Lung microvascular endothelial cell (primary cell): ENCODE measurements at regions not wholly inside any gene's neighbourhood (a gene's known extent, or its start where the extent isn't known, plus 50 kb on each side); places are given as distances from the start of the nearest gene placed in this dataset.

ENCODE experiments used
- DNase-seq, 2 donors: peaks; one replicate each; pipeline versions ENCODE4 v3.0.0 to v3.0.0-alpha.2; 2010; ENCODE audit warnings: low read depth in 2 of 2

DNA sequence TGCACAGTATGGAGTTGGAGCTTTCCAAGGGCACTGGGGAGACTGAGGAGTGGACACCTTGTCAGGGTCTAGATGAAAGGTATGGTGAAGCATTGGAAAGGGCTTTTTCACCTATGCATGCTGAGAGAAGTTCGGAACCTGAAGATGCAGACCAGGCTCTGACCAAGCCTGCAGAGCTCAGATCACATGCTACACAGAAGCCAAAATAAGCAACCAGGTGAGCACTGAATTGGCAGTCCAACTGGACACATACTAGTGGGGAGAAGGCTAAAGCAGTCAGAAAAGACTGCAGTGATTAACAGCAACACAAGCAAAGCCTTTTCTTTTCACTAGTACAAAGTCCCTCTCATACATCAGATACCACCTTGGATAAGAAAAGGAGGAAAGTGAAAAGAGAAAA is 238.3 kb upstream of the PLSCR5 start:
- DNase-seq: no peak

DNA sequence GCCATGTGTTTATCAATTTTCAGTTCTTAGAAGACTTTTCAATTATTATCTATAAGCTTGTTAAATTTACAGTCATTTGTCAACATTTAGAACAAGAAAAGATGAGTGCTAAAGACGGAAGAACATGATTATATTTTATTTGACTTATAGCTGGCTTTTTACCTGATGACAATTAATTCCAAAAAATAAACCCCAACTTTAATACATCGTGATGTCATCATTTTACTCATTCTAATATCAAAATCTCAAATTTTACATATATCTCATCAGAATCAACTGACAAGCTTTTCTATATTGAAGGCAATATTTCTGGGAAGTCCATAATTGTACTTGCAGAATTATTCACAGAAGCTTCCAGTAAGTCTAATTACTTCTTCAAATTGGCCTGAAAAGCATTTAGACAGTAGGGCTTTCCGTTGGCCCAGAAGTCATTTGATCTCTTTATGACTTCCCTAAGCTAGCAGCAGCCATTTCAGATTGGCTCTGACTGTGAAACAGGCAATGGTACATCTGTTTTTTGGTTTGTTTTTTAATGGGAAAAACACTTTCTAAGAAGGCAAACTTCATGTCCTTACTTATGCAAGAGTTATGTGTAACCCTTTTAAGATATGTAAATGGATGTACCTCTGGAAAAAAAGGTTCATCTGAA is 234.7 kb upstream of the PLSCR5 start:
- DNase-seq: no peak

GRCh38 chr3:146838221-146838620 is 233.1 kb upstream of the PLSCR5 start:
- DNase-seq: no peak

DNA sequence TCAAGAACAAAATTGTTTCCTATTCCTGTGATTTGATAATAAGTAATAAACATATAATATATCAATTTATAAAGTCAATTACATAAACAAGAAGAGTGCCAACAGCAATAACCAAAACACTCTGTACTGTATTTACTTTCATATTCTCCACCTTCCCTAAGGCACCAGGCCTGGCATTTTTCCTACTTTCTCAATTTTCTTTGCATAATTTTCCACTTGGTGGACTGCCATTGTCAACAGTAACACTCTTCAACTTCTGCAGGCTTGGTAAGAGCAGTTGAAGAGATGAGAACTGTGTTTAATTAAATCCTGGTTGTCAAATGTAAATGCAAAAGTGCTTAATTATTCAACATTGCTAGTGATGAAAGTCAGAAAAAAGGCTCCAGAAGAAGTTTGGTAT is 229.8 kb upstream of the PLSCR5 start:
- no peak for DNase-seq

DNA sequence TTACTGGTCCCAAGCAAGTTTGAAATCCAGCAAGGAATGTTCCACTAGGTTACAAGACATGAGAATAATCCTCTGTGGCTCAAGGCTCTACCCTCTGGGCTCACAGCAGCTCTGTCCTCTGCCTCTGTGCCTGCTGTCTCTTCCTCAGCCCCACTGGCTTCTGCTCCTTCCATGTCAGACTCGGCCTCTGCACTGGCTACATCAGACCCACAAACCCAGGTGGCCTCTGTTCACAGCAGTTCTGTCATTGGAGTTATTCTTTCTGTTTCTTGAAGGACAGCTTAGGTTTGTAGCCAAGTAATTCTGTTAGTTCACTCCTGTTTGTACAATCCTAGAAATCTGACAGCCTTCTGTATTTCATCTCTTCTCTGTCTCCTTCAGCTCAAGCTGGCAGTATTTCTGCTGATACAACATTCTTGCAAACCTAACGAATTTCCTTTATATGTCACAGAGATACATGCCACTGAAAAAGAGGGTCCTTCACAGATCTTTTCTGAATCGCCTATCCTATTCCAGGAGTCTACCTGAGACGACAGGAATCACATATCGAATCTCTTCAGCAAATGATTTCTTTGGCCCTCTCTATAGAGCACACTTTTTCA is 227.8 kb upstream of the PLSCR5 start:
- DNase-seq: no peak

DNA sequence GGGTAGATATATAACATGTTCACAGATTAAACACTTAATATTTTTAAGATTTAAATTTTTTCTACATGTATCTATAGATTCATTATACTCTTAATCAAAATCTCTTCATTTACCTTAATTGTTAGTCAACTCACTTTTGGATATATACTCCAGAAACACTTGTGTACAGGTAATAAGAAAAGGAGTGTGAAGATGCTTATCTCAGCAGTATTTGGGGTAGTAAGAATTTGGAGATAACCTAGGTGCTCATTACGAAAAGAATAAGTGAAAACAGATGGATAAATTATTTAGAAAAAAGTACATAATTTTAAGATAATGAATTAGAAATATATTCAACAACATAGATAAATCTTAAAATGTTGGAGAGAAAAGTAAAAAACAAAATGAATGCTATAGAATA is 226.5 kb upstream of the PLSCR5 start:
- no peak for DNase-seq

DNA sequence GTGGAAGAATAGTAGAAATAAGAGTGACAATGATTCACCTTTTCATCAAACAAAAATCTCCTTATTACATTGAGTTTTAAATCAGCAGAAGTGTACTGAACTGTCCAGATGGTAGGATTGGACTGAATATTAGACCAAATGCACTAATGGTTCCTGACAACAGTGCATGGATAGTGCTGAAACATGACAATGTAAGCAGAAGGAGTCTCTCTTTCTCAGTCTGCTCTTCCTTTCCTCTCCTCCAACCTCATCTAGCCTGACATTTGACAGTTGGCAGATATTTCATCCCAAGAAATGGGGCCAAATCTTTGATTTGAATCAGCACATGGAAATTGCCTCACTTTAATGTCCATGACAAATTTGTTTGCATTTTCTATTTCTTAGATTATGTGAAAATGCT is 225.1 kb upstream of the PLSCR5 start:
- DNase-seq: no peak

DNA sequence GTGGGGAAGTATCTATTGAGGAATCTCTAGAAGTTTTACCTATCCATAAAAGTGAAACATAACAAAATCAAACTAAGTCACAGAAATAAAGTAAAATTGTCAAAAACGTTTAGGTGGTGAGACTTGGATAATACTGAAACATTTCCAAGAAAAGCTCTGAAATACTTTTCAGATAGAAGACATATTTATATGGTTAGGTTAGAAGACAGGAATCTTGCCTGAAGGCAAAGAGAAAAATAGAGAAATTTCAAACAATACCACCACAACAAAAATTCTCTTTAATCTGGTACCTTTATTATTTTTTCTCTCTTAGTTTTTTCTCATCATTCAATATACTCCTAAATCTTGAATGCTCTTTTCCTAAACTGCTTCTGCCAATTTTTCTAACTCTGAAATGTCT is 222.7 kb upstream of the PLSCR5 start:
- no peak for DNase-seq

DNA sequence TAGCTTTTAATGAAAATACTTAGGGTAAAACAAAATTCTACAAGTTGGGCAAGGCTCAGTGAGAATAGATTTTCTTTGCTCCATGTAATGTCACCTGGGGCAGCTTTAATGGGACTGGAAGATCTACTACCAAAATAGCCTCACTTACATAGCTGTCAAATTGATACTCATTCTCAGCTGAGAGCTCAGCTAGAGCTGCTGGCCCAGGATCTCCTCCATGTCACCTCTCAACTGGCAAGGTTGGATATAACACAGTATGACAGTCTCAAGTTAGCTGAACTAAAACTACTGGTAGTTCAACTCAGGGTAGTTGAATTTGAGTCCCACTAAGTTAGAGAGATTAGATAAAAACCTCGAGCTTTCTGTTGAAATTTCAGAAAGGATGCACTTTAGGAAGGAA is 218.5 kb upstream of the PLSCR5 start:
- DNase-seq: no peak

DNA sequence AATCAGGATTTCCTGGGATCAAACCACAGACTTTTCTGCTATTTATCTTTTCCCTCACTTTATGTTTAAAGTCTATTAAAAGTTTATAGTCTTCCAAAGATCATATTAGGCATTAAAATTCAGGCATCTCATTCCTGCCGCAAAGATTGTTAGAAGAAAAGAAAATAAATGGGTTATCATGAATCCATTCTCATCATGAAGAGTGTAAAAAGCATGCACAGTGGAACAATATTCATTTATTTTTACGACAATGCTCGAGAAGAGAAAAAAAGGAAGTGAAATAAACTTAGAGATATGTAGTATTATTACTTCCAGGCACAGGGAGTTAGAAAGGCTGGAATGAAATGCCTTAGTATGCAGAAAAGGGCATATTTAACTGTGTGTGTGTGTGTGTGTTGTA is 213.7 kb upstream of the PLSCR5 start:
- no peak for DNase-seq

DNA sequence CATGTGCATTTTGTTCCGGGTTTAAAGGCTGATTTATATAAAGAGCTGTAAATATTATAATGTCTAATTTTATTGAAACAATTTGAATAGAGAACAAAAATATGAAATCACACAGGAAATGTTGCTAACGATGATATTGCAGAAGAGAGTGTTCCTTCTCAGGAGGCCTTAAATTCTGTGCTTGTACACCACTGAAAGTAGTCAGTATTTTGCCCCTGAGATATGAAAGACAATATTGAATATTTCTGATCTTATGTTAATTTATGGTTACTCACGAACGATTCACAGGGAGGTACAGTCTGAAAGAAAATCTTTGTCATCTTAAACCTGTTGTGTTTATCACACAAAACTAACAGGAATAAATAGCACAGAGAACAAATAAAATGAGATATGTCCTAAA is 213.2 kb upstream of the PLSCR5 start:
- DNase-seq: no peak

DNA sequence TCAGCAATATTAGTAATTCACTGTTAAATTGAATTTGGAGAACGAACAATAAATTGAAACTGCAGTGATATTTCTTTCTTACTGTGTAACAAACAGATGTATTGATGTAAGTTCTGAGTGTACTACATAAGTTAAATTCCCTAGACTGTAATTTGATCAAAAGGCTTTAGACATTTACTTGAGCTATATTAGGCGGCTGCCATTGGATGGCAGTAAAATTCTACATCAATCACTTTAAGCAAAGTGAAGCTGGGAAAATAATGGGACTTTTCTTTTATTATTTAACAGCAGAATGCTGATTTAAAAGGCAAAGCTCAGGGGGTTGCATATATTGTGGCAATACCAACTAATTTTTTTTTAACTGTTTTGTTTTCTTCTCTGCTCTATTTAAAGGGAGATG is 212.6 kb upstream of the PLSCR5 start:
- peak; percentile 8 to 44 for DNase-seq

DNA sequence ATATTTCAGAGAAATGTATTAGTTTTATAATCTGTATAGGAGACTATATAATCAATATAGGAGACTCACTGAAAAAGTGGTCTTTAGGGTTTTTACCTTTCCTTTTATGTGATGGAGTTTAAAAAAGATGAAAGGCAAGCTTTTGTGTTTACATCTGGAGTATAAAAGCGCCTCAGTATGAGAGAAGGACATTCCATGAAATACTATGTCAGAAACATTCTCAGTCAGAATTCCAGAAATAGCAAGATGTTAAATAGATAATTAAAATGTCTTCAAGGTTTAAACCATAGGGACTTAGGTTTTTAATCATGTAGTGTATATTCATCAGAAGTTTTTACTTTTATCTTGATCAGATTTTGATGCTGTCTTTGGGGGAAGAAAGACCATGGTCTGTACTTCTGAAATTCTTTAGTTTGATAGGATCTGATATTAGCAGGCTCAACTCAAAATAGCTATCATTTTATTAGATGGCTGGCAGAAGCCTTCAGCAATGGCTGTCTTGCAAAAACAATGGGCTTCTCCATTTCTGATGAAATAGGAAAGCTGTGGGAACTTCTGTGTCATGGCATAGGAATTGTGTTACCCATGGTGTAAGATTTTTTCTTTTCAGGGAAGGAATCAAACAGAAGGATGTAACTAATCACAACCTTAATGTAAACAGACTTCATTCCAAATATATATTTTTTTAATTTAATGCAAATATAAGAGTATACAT is 209.6 kb upstream of the PLSCR5 start:
- no peak for DNase-seq

DNA sequence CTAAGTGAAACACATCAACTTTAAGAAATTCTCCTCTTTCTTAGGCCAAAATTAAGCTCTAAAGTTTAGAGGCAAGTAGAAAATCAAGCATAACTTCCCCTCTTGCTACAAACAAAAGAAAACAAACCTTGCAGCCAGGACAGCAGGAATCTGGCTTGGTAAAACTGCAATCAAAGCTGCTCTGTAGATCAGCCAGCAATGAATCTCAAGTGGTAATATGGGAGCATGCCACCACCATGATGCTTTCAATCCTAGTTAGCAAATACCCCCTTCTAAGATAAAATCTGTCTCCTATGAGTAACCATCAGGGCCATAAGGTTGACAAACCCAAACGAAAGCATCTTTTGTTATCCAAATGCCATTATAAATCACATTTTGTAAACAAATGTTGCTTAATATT is 208.3 kb upstream of the PLSCR5 start:
- no peak for DNase-seq

GRCh38 chr3:146803745-146804144 is 198.6 kb upstream of the PLSCR5 start:
- DNase-seq: peak in 1 of 2 donors; percentile 58

DNA sequence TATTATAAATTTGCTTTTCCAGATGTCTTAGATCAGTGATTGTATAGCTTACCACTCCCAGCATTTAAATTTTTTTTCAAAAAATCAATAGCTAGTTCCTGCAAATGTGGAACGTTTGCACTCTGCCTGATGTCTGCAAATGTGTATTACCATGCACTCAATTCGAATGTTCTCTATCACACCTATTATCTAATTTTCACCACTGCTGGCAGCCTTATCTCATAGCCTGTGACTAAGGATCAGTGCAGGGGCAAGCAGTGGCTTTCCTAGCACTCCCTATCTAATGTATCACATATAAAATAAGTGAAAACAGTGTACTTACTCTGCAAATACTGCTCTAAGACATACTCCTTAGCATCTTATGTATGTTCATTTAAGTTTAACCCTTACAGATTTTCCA is 196.3 kb upstream of the PLSCR5 start:
- DNase-seq: no peak

DNA sequence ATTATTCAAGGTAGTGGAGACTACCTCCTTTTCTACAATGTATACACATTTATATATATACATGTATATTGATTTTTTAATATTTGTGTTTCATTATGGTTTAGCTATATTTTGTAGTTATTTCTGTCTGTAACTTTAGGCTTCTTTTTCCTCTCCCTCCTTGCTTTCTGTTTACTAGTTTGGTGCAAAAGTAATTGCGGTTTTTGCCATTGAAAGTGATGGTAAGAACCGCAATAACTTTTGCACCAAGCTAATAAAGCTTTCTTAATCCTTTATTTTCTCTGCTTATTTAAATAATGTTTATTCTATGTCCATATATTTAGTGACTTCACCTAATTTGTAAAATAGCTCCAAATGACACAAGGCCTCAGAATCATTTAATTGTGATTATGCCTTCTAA is 195.3 kb upstream of the PLSCR5 start:
- DNase-seq: no peak

- DNase-seq: no peak
Observed at GRCh38 chr3:146796078-146796477, 190.9 kb upstream of the PLSCR5 start.

GRCh38 chr3:146783446-146783845 is 178.3 kb upstream of the PLSCR5 start:
- DNase-seq: no peak

DNA sequence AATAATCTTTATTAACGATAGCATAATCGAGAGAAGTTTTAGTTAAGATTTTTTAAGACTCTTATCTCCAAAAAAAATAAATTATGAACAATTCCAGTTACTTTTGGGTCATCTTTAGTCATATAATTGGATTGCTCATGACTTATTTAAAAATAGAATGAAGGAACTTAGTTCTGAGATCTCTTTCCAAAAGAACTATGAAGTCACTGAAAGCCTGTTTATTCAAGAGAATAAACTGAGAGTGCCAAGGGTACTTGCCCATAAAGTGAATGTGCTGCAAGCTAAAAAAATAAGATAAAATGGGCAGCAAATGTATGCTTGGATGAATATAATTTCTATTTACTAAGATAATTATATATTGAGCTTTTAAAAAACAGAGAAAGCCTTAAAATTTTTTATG is 176.5 kb upstream of the PLSCR5 start:
- no peak for DNase-seq

DNA sequence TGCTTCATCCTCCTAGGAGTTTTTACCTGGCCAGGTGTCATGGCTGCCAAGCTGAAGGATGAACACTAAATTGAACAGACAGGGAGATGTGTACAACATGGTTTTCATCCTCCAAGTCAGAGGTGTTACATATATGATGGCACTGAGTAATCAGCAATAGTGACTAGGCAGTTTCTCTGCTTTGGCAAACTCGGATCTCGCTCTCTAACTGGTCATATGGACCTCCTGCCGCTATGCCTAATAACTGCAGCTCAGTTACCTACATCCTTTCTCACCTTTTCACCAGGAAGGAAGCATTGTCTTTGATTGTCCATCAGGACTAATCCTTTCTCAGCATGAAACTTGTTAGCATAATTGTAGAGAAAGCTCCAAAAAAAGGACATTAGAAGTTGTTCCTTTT is 175.9 kb upstream of the PLSCR5 start:
- no peak for DNase-seq

DNA sequence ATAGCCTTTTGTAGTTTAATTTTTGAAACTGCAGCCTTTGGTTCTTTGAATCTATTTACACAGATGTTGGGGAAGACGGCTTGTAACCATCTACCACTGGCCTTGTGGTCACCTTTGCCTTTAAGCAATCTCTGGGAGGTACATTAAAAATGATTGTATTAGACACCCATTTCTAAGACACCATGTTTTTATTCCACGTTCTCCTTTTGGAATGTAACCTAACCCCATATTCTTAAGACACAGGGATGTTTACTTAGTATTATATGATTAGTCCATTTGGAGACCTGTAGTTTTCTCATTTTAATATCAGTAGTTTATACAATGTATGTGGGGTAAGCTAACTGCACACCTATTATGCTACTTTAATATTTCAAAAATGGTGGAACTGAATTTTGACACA is 175.1 kb upstream of the PLSCR5 start:
- DNase-seq: no peak

GRCh38 chr3:146777941-146778340 is 172.8 kb upstream of the PLSCR5 start:
- DNase-seq: no peak
